ES-I3 (cell line): ENCODE measurements at regions not wholly inside any gene's neighbourhood (a gene's known extent, or its start where the extent isn't known, plus 50 kb on each side); places are given as distances from the start of the nearest gene placed in this dataset.

Source experiments
- H3K36me3 ChIP-seq: 2 replicates; pipeline ENCODE4 v1.6.1; 2013; ENCODE audit warnings: mild to moderate bottlenecking, low read length, control low read depth, moderate library complexity; ENCODE audit not compliant: insufficient read depth
- H3K4me1 ChIP-seq: 2 replicates; pipeline ENCODE4 v1.6.1; 2013; ENCODE audit warnings: mild to moderate bottlenecking, control low read depth, low read length; ENCODE audit not compliant: insufficient read depth
- H3K9ac ChIP-seq: 2 replicates; pipeline ENCODE4 v1.6.1; 2013; ENCODE audit warnings: low read depth, mild to moderate bottlenecking, low read length, moderate library complexity
- H3K9me3 ChIP-seq: 2 replicates; pipeline ENCODE4 v1.6.1; 2013; ENCODE audit warnings: mild to moderate bottlenecking, low read length, moderate library complexity; ENCODE audit not compliant: control insufficient read depth, insufficient read depth

DNA sequence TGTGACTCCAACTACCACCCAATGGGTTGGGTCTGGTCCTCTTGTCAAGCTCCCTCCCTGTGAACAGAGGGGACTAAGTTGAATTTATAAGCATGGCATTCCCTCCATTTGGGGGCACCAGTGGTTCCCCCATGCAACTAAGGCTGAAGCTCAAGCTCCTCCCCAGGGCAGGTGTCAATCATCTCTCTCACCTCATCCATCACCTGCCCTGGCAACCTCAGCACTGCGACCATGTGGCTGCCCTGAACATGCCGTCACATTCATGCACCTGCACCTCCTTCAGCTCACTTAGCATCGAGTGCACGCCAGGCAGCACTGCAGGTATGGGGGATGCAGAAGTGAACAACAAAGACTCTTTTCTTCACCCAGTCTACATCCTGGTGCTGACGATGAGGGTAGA lies 799.3 kb downstream of the TBC1D22A start:
- Histone ChIP-seq H3K4me1 (no peaks in the 10 kb centered on the region), H3K9me3 (no peaks in the 10 kb centered on the region), H3K9ac (no peak overlapping the region), H3K36me3 (no peaks in the 10 kb centered on the region)

- no peaks in the 10 kb centered on the region for H3K4me1 ChIP-seq
- H3K36me3 ChIP-seq: no peaks in the 10 kb centered on the region
- no peaks in the 10 kb centered on the region for H3K9me3 ChIP-seq
- H3K9ac ChIP-seq: no peak overlapping the region
Observed at GRCh38 chr22:47561115-47561675, 798.7 kb downstream of the TBC1D22A start.

GRCh38 chr22:47558828-47559700 lies 796.6 kb downstream of the TBC1D22A start:
- H3K9ac ChIP-seq: no peak overlapping the region
- H3K9me3 ChIP-seq: no peaks in the 10 kb centered on the region
- no peaks in the 10 kb centered on the region for H3K4me1 ChIP-seq
- H3K36me3 ChIP-seq: no peaks in the 10 kb centered on the region

GRCh38 chr22:47556473-47556872 lies 794.0 kb downstream of the TBC1D22A start:
- no peaks in the 10 kb centered on the region for H3K36me3 ChIP-seq
- H3K9me3 ChIP-seq: no peaks in the 10 kb centered on the region
- H3K4me1 ChIP-seq: no peaks in the 10 kb centered on the region
- H3K9ac ChIP-seq: no peak overlapping the region

GRCh38 chr22:47553436-47553835 lies 791.0 kb downstream of the TBC1D22A start:
- no peaks in the 10 kb centered on the region for H3K4me1 ChIP-seq
- no peaks in the 10 kb centered on the region for H3K9me3 ChIP-seq

GRCh38 chr22:47552541-47553205 lies 790.2 kb downstream of the TBC1D22A start:
- Histone ChIP-seq H3K36me3 (no peaks in the 10 kb centered on the region), H3K9ac (no peak overlapping the region), H3K9me3 (no peaks in the 10 kb centered on the region), H3K4me1 (no peaks in the 10 kb centered on the region)

More at GRCh38 chr22:47553436-47553835, 791.0 kb downstream of the TBC1D22A start:
- Histone ChIP-seq H3K36me3 (no peaks in the 10 kb centered on the region), H3K9ac (no peak overlapping the region)

DNA sequence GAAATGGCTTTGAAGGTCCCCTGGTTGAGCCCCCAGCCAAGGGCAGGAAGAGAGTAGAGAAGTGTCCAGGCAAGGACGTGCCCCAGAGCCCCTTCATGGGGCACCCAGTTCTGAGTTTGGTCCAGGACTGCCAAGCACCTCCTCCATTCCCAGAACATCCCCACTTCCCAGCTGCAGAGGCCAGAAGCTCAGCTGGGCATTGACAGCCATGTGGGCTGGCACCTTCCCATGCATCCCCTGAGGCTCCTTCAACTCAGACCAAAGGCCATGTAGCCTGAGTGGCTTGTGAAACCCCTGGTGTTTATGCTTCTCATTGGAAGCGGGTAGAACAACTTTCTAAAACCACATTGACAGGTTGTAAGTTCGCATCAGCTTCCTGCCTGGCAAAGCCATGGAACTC lies 789.6 kb downstream of the TBC1D22A start:
- Histone ChIP-seq H3K9ac (no peak overlapping the region), H3K4me1 (no peaks in the 10 kb centered on the region), H3K36me3 (no peaks in the 10 kb centered on the region), H3K9me3 (no peaks in the 10 kb centered on the region)

- no peaks in the 10 kb centered on the region for H3K9me3 ChIP-seq
- no peaks in the 10 kb centered on the region for H3K36me3 ChIP-seq
- no peaks in the 10 kb centered on the region for H3K4me1 ChIP-seq
- H3K9ac ChIP-seq: no peak overlapping the region
Observed at GRCh38 chr22:47551431-47551775, 789.0 kb downstream of the TBC1D22A start.

DNA sequence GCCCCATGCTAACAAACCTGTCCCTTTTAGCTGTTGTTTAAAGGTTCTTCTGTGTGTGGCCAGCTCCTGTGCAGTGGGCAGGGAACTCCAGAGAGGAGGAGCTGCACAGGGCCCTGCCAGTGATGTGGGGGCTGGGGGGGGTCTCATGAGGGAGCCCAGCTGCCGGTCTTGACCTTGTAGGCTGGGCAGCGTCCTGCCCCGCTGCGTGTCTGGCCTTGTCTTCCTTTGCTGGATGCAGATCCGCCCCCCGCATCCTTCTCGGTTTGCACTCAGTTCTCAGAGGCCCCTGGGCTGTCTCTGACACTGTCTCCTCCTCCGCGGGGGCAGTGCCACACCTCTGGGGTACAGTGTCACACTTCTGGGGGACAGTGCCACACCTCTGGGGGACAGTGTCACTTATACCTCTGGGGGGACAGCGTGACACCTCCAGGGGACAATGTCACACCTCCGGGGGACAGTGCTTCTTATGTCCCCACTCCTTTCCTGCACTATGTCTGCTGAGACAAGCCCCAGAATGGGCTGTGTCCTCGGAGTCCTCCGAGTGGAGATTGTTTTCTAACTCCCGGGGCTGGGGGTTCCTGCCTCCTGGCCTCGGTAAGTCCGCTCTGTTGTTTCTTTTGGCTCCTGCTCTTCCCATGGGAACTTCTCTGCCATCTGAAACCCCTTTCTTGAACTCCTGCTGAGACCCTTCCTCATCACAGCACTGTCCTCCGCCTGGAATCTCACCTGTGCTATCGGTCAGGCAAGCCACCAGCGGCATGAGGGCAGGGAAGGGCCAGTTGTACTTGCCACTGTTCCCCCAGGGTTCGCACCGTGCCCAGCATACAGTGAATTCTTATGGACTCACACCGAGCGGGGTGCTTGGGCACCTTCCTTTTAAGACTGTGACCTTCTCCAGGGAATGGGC lies 788.3 kb downstream of the TBC1D22A start:
- H3K9ac ChIP-seq: no peak overlapping the region
- H3K4me1 ChIP-seq: no peaks in the 10 kb centered on the region
- no peaks in the 10 kb centered on the region for H3K9me3 ChIP-seq
- no peaks in the 10 kb centered on the region for H3K36me3 ChIP-seq

DNA sequence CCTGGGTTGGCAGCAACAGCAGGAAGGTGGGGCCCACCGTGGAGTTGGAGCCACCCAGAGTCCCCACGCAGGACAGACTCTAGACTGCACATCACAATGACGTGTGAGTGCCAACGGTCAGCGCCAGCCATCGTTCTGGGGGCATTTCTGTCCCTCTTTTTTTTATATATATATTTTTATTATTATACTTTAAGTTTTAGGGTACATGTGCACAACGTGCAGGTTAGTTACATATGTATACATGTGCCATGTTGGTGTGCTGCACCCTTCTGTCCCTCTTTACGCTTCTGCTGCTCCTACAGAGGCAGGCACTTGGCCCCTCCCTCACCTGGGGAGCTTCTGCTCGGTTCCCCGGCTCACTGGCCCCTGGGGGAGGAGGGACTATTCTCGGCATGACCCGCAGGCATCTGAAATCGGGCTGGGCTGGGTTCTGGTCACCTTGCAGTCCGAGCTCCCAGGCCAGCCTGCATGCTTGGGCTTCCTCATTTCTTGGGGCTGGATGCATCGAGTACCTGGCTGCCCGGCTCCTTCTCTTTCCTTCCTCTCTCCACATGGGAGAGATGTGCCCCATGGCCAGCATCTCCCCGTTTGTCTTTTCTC lies 787.4 kb downstream of the TBC1D22A start:
- Histone ChIP-seq H3K4me1 (no peaks in the 10 kb centered on the region), H3K36me3 (no peaks in the 10 kb centered on the region), H3K9ac (no peak overlapping the region), H3K9me3 (no peaks in the 10 kb centered on the region)

DNA sequence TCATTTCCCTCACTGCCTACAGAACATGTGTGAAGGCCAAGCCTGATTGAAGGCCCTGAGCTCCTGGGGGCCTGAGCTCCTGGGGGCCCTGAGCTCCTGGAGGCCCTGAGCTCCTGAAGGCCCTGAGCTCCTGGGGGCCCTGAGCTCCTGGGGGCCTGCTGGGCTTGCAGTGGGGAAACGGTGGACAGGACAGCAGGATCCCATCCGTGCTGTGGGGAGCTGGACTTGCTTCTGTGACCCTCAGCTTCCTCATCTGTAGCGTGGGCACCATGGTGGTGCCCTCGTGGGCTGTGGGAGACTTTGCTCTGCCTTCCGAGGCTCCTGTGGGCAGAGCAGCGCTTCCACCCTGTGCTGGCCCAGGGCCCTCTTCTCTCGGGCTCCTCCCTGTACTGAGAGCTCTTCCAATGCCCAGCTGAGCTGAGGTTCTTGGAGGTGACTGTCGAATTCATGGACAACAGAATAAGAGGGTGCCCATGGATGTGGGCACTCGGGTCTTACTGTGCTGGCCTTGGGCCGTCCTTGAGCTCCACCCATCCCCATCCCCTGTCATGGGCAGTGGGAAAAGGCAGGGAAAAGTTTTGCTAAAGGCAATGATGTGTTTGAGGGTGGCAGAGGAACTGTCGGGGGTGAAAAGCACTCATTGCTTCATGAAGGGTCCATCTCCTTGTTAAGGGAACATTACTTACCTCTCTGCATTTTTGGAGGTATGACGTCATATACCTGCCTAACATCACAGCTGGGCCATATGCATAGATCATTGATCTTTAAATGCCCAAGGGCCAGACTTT lies 786.7 kb downstream of the TBC1D22A start:
- Histone ChIP-seq H3K9me3 (no peaks in the 10 kb centered on the region), H3K4me1 (no peaks in the 10 kb centered on the region), H3K9ac (no peak overlapping the region), H3K36me3 (no peaks in the 10 kb centered on the region)

GRCh38 chr22:47547881-47548650 lies 785.6 kb downstream of the TBC1D22A start:
- H3K4me1 ChIP-seq: no peaks in the 10 kb centered on the region
- H3K9ac ChIP-seq: no peak overlapping the region
- no peaks in the 10 kb centered on the region for H3K9me3 ChIP-seq
- H3K36me3 ChIP-seq: no peaks in the 10 kb centered on the region

DNA sequence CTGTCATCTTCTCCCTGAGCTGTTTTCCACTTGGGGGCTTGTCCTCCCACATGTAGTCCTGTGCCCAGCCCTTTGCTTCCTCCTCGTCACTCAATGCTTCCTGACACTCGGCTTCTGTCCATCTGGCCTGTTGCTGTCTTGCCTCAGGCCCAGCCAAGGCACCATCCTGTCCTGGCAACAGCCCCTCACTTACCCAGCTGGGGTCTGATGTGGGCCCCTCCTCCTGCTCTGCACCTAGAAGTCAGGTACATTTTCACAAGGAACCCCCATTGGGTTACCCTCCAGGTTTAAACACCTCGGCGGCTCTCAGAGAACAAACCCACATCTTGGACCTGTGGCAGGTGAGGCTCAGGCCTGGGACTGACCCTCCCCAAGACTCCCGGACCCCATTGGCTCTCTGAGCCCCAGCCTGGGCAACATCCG lies 784.8 kb downstream of the TBC1D22A start:
- Histone ChIP-seq H3K9me3 (no peaks in the 10 kb centered on the region), H3K9ac (no peak overlapping the region), H3K36me3 (no peaks in the 10 kb centered on the region), H3K4me1 (no peaks in the 10 kb centered on the region)
